ENCODE measurements at regions not wholly inside any gene's neighbourhood (a gene's known extent, or its start where the extent isn't known, plus 50 kb on each side); places are given as distances from the start of the nearest gene placed in this dataset.
"Not testable (repeated sequence)": the region's sequence is repeated elsewhere in the genome, so short reads cannot be mapped to it uniquely, and the experiment has no call there.

DNA sequence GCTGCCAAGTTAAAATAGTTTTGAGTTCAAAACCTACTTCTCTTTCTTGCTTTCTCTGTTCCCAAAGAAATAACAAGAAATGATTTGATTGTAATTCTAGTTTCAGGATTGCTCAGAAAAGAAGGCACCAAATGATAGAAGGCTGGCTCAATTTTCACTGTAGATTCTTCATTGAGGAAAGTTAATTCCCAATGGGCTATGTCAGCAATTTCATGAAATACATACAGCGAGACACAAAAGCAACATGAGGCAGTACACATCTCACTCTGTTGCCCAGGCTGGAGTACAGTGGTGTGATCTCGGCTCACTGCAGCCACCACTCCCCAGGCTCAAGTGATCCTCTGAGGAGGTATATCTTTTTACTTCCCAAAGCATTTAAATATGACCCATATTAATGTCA, 1659.9 kb upstream of the C9orf72 start:
- TF ChIP-seq, protein P1, sequence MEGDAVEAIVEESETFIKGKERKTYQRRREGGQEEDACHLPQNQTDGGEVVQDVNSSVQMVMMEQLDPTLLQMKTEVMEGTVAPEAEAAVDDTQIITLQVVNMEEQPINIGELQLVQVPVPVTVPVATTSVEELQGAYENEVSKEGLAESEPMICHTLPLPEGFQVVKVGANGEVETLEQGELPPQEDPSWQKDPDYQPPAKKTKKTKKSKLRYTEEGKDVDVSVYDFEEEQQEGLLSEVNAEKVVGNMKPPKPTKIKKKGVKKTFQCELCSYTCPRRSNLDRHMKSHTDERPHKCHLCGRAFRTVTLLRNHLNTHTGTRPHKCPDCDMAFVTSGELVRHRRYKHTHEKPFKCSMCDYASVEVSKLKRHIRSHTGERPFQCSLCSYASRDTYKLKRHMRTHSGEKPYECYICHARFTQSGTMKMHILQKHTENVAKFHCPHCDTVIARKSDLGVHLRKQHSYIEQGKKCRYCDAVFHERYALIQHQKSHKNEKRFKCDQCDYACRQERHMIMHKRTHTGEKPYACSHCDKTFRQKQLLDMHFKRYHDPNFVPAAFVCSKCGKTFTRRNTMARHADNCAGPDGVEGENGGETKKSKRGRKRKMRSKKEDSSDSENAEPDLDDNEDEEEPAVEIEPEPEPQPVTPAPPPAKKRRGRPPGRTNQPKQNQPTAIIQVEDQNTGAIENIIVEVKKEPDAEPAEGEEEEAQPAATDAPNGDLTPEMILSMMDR (IDR thresholded peaks at IDR 0.05): no peak
- Mint-ChIP-seq H3K4me1 (ENCODE audit: low read depth) (no peaks in the 10 kb centered on the region), H3K9me3 (no peaks in the 10 kb centered on the region), H3K27me3 (no peaks in the 10 kb centered on the region), H3K4me3 (no peak overlapping the region), H3K36me3 (ENCODE audit: low read depth) (no peaks in the 10 kb centered on the region), H3K27ac (no peak overlapping the region)
- intact Hi-C loops (cut with micrococcal nuclease): no loop called here
- no peak for ATAC-seq
- no peak for DNase-seq
- CTCF ChIA-PET: no interaction called here
- POLR2A ChIA-PET: no interaction called here

DNA sequence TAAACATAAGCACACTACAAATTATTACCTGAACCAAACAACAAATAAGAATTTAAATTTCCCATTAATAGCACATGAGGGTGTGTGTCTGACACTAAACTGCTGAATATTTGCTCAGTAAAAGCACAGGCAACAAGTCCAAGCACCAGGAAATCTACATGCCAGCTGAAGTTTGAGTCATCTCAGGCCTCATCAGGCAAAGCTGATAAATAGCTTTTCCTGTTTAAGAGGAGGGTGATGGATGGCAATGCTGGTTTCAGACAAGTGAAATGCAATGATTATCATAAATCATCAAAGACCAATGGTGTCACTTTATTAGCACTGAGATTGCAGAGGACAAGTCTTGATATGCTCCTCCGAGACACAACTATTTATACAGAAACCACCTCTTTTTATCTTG, 1668.0 kb upstream of the C9orf72 start:
- no peaks in the 10 kb centered on the region for H3K9me3 Mint-ChIP-seq
- DNase-seq (no peak), ATAC-seq (no peak)
- CTCF ChIA-PET: no interaction called here
- H3K4me1 Mint-ChIP-seq (ENCODE audit: low read depth): no peaks in the 10 kb centered on the region
- no peaks in the 10 kb centered on the region for H3K27me3 Mint-ChIP-seq
- no peaks in the 10 kb centered on the region for H3K36me3 Mint-ChIP-seq (ENCODE audit: low read depth)
- TF ChIP-seq, protein P1 (IDR thresholded peaks at IDR 0.05): no peak
- POLR2A ChIA-PET: no interaction called here
- H3K27ac Mint-ChIP-seq: no peak overlapping the region
- intact Hi-C loops (cut with micrococcal nuclease): no loop called here
- no peak overlapping the region for H3K4me3 Mint-ChIP-seq

DNA sequence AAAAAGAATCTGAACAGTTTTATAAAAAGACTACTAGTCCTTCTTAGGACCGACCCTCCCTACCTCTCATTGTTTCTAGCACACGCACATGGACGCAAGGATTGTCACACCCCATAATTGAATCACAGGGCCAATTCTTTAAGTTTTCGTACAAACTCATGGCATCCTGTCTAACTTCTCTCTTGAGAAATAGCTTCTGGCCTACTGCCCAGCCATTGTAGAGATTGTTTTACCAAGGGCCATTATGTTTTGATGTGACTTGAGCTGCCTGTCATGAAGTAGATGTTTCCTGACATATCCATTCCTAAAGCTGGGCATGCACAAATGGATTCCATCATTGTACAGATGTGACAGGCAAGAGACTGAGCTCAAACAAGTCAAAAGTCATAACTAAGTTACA, 1672.1 kb upstream of the C9orf72 start:
- intact Hi-C loops (cut with micrococcal nuclease): no loop called here
- TF ChIP-seq, protein P1 (IDR thresholded peaks at IDR 0.05): no peak
- Mint-ChIP-seq H3K4me1 (ENCODE audit: low read depth) (no peaks in the 10 kb centered on the region), H3K4me3 (no peak overlapping the region), H3K9me3 (no peaks in the 10 kb centered on the region), H3K36me3 (ENCODE audit: low read depth) (no peaks in the 10 kb centered on the region), H3K27me3 (no peaks in the 10 kb centered on the region), H3K27ac (no peak overlapping the region)
- ChIA-PET CTCF (no interaction called here), POLR2A (no interaction called here)
- no peak for ATAC-seq
- DNase-seq: no peak

DNA sequence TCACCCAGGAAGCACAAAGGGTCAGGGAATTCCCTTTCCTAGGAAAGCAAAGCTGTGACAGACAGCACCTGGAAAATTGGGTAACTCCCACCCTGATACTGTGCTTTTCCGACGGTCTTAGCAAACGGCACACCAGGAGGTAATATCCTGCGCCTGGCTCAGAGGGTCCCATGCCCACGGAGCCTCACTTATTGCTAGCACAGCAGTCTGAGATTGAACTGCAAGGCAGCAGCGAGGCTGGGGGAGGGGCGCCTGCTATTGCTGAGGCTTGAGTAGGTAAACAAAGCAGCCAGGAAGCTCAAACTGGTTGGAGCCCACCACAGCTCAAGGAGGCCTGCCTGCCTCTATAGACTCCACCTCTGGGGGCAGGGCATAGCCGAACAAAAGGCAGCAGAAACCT, 1697.1 kb upstream of the C9orf72 start:
- intact Hi-C loops (cut with micrococcal nuclease); H3K27me3 Mint-ChIP-seq; H3K36me3 Mint-ChIP-seq (ENCODE audit: low read depth); POLR2A ChIA-PET; H3K27ac Mint-ChIP-seq; H3K4me1 Mint-ChIP-seq (ENCODE audit: low read depth); ATAC-seq; H3K4me3 Mint-ChIP-seq; H3K9me3 Mint-ChIP-seq; DNase-seq; CTCF ChIA-PET: not testable (repeated sequence)

DNA sequence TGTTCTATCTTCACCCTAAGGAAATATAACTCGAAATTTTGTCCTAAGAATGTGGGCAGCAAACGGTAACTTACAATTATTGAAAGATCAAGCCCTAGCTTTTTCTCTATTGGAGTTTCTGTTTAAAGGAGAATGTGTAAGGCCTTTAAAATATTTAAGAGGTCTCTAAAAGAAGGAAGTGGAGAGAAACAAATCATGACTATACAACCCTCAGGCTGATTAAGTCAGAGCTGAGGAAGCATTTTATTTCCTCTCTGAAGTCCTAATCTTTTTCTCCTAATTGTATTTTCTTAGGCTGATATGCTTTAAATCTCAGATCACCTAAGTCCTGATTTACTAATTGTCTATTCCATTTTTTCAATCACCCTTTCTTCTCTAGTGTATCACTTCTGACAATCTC, 1708.8 kb upstream of the C9orf72 start:
- Mint-ChIP-seq H3K9me3 (no peaks in the 10 kb centered on the region), H3K27me3 (no peaks in the 10 kb centered on the region), H3K27ac (no peak overlapping the region), H3K36me3 (ENCODE audit: low read depth) (no peaks in the 10 kb centered on the region), H3K4me1 (ENCODE audit: low read depth) (no peaks in the 10 kb centered on the region), H3K4me3 (no peak overlapping the region)
- ChIA-PET POLR2A (no interaction called here), CTCF (no interaction called here)
- DNase-seq (no peak), ATAC-seq (no peak)
- intact Hi-C loops (cut with micrococcal nuclease): no loop called here
- TF ChIP-seq, protein P1 (IDR thresholded peaks at IDR 0.05): no peak

DNA sequence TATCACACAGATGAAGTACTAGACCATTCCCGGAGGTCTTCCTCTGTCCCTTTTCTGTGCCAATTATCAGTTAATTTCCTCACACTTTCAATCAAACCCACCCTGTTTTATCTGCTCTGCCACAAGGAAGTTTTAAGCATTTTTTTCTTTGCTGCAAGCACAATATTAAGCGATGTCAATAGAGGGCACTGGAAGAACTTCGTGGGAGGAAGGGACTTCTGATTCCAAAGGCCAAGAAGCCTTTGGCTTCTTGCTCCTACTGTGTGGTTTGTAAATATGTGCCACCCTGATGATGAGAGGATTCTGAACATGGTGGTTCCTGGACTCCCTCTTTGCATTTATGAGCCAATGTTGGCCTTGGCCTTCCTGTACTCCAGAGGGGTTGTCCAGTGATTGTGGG, 1712.5 kb upstream of the C9orf72 start:
- no peak overlapping the region for H3K27ac Mint-ChIP-seq
- ChIA-PET CTCF (no interaction called here), POLR2A (no interaction called here)
- no peak overlapping the region for H3K4me3 Mint-ChIP-seq
- H3K9me3 Mint-ChIP-seq: no peaks in the 10 kb centered on the region
- ATAC-seq: no peak
- TF ChIP-seq, protein P1 (IDR thresholded peaks at IDR 0.05): no peak
- no peaks in the 10 kb centered on the region for H3K36me3 Mint-ChIP-seq (ENCODE audit: low read depth)
- intact Hi-C loops (cut with micrococcal nuclease): no loop called here
- DNase-seq: no peak
- H3K27me3 Mint-ChIP-seq: no peaks in the 10 kb centered on the region
- H3K4me1 Mint-ChIP-seq (ENCODE audit: low read depth): no peaks in the 10 kb centered on the region
